ENCODE measurements at regions not wholly inside any gene's neighbourhood (a gene's known extent, or its start where the extent isn't known, plus 50 kb on each side); places are given as distances from the start of the nearest gene placed in this dataset.

- TF ChIP-seq CTCF (IDR thresholded peaks at IDR 0.05) (no peak), POLR2A (IDR thresholded peaks at IDR 0.05) (no peak)
- no peak overlapping the region for H3K27ac ChIP-seq
- H3K4me1 ChIP-seq = no peaks in the 10 kb centered on the region
- intact Hi-C loops (cut with DNase I) = no loop called here
- H3K4me3 ChIP-seq = no peak overlapping the region
- no peaks in the 10 kb centered on the region for H3K9me3 ChIP-seq
- peak in 1 of 4 donors; percentile 35 for ATAC-seq
- DNase-seq = no peak
- H3K27me3 ChIP-seq = no peaks in the 10 kb centered on the region
- WGBS (ENCODE audit: insufficient coverage, low coverage, low lambda C conversion rate, missing lambda C conversion rate) = 73% methylated on average over 8 of the region's 9 CpGs
- H3K36me3 ChIP-seq = no peaks in the 10 kb centered on the region
Observed at GRCh38 chr10:129244757-129245156, 222.3 kb upstream of the MGMT start.

GRCh38 chr10:129253161-129253864 is 213.7 kb upstream of the MGMT start:
- Histone ChIP-seq H3K9me3 (no peaks in the 10 kb centered on the region), H3K27ac (no peak overlapping the region), H3K36me3 (no peaks in the 10 kb centered on the region), H3K4me1 (no peaks in the 10 kb centered on the region), H3K4me3 (no peak overlapping the region), H3K27me3 (no peaks in the 10 kb centered on the region)
- WGBS (ENCODE audit: insufficient coverage, low coverage, low lambda C conversion rate, missing lambda C conversion rate) = 72% methylated on average over 12 of the region's 12 CpGs
- DNase-seq = no peak
- intact Hi-C loops (cut with DNase I) = no loop called here
- no peak for ATAC-seq
- TF ChIP-seq CTCF (IDR thresholded peaks at IDR 0.05) (no peak), POLR2A (IDR thresholded peaks at IDR 0.05) (no peak)

GRCh38 chr10:129253865-129254179 is 213.2 kb upstream of the MGMT start:
- ATAC-seq (no peak), DNase-seq (no peak)
- TF ChIP-seq POLR2A (IDR thresholded peaks at IDR 0.05) (no peak), CTCF (IDR thresholded peaks at IDR 0.05) (no peak)
- no peaks in the 10 kb centered on the region for H3K4me1 ChIP-seq
- intact Hi-C loops (cut with DNase I) = no loop called here
- H3K9me3 ChIP-seq = no peaks in the 10 kb centered on the region
- WGBS (ENCODE audit: insufficient coverage, low coverage, low lambda C conversion rate, missing lambda C conversion rate) = 47% methylated on average over 6 of the region's 7 CpGs
- no peaks in the 10 kb centered on the region for H3K27me3 ChIP-seq
- no peaks in the 10 kb centered on the region for H3K36me3 ChIP-seq
- no peak overlapping the region for H3K27ac ChIP-seq
- H3K4me3 ChIP-seq = no peak overlapping the region

GRCh38 chr10:129258283-129258923 is 208.6 kb upstream of the MGMT start:
- H3K27ac ChIP-seq = peak overlapping the region in 1 of 3 donors; percentile 16
- H3K9me3 ChIP-seq = no peaks in the 10 kb centered on the region
- ATAC-seq = peak in 3 of 4 donors; percentile 23 to 59 (median 58)
- TF ChIP-seq POLR2A (IDR thresholded peaks at IDR 0.05) = no peak
- TF ChIP-seq CTCF (IDR thresholded peaks at IDR 0.05) = no peak
- intact Hi-C loops (cut with DNase I) = no loop called here
- H3K4me3 ChIP-seq = no peak overlapping the region
- H3K36me3 ChIP-seq = no peaks in the 10 kb centered on the region
- no peak for DNase-seq
- no peaks in the 10 kb centered on the region for H3K27me3 ChIP-seq
- whole genome bisulfite sequencing (ENCODE audit: insufficient coverage, low coverage, low lambda C conversion rate, missing lambda C conversion rate) = 47% methylated on average over 9 of the region's 9 CpGs
- H3K4me1 ChIP-seq = no peaks in the 10 kb centered on the region
